RWPE1 (cell line): ENCODE measurements at regions not wholly inside any gene's neighbourhood (a gene's known extent, or its start where the extent isn't known, plus 50 kb on each side); places are given as distances from the start of the nearest gene placed in this dataset.

Experiments
- CTCF ChIA-PET: fragments of 350-600 bp; sonication (Branson Sonifier 250); formaldehyde crosslinking; extraction: SDS; loops from one replicate; lab custom pipeline; 2021; lab: Yijun Ruan, JAX
- POLR2A ChIA-PET: fragments of 400-600 bp; formaldehyde crosslinking; extraction: SDS; loops from one replicate; lab custom pipeline; 2020; ENCODE audit warnings: antibody characterized with exemption; ENCODE audit not compliant: low non-redundant PET; lab: Yijun Ruan, JAX
- DNase-seq: peaks from one replicate; pipeline ENCODE4 v3.0.0; 2012; ENCODE audit warnings: low spot score
- H3K27ac ChIP-seq: fragments of 450-650 bp; 2 replicates; pipeline ENCODE4 v1.5.1; 2017
- TF ChIP-seq, protein P1 (sequence below): fragments of 450-650 bp; conservative IDR thresholded peaks from 2 replicates; pipeline ENCODE4 v1.5.1; 2017; ENCODE audit warnings: low read depth, mild to moderate bottlenecking

GRCh38 chr10:78475437-78475836, 441.8 kb downstream of the RPS24 start:
- POLR2A ChIA-PET, result no interaction called here
- no peak for DNase-seq
- CTCF ChIA-PET, result interaction anchor here (0.9 kb wide), 1 partner anchor 607 kb away, joined by 4 read pairs; no protein-coding TSS in a partner anchor

DNA sequence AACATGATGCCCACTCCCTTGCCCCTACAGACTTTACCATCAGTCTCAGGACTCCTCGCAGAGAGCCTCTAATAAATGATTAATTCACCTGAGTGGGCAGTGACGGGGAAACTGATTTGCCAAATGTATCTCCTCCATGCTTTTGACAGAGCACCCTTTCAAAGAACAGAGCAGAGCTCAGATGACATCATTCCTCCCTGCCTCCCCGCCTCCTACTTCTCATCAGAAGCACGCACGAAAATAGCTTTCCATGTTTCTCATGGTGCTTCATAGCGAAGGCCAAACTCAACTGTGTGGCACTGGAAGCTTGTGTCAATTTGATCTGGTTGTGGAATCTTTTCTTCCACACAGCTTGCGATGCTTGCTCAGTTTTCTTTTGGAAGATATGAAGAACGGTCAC, 442.5 kb downstream of the RPS24 start:
- TF ChIP-seq, protein P1, sequence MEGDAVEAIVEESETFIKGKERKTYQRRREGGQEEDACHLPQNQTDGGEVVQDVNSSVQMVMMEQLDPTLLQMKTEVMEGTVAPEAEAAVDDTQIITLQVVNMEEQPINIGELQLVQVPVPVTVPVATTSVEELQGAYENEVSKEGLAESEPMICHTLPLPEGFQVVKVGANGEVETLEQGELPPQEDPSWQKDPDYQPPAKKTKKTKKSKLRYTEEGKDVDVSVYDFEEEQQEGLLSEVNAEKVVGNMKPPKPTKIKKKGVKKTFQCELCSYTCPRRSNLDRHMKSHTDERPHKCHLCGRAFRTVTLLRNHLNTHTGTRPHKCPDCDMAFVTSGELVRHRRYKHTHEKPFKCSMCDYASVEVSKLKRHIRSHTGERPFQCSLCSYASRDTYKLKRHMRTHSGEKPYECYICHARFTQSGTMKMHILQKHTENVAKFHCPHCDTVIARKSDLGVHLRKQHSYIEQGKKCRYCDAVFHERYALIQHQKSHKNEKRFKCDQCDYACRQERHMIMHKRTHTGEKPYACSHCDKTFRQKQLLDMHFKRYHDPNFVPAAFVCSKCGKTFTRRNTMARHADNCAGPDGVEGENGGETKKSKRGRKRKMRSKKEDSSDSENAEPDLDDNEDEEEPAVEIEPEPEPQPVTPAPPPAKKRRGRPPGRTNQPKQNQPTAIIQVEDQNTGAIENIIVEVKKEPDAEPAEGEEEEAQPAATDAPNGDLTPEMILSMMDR, result no peak
- no peak for DNase-seq
- ChIA-PET POLR2A (no interaction called here), CTCF (no interaction called here)
- no peak overlapping the region for H3K27ac ChIP-seq

More at GRCh38 chr10:78475437-78475836, 441.8 kb downstream of the RPS24 start:
- H3K27ac ChIP-seq, result no peak overlapping the region
- TF ChIP-seq, protein P1, result no peak

DNA sequence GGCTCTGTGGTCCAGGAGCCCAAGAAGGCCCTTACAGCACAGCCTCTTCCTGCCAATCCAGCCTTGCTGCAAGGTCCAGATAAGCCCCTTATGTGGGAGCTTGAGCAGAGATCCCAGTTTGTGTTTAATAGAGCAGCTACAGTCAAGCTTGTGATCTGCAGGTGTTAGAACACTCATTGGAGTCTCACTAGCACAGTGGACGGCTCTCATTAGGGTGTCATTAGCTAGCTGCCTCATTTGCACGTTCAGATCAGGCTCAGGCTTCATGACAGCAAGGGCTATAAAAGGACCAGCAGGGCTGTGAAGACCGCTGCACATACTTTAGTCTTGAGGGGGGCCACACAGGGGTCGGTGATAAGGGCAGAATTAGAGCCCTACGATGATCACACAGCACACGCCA, 443.2 kb downstream of the RPS24 start:
- no peak overlapping the region for H3K27ac ChIP-seq
- CTCF ChIA-PET, result no interaction called here
- POLR2A ChIA-PET, result interaction anchor here (0.6 kb wide), 1 partner anchor 203 kb away, joined by 4 read pairs; no protein-coding TSS in a partner anchor
- TF ChIP-seq, protein P1, result no peak
- no peak for DNase-seq

- TF ChIP-seq, protein P1, result no peak
- no peak overlapping the region for H3K27ac ChIP-seq
- POLR2A ChIA-PET, result no interaction called here
- CTCF ChIA-PET, result no interaction called here
- no peak for DNase-seq
These were observed 445.3 kb downstream of the RPS24 start for GRCh38 chr10:78478919-78479318.

GRCh38 chr10:78479467-78479866, 445.8 kb downstream of the RPS24 start:
- CTCF ChIA-PET, result no interaction called here
- H3K27ac ChIP-seq, result no peak overlapping the region
- POLR2A ChIA-PET, result no interaction called here
- TF ChIP-seq, protein P1, result no peak
- no peak for DNase-seq

GRCh38 chr10:78481842-78482241, 448.2 kb downstream of the RPS24 start:
- ChIA-PET CTCF (no interaction called here), POLR2A (no interaction called here)
- H3K27ac ChIP-seq, result no peak overlapping the region
- DNase-seq, result no peak
- TF ChIP-seq, protein P1, result no peak
